ENCODE measurements at regions not wholly inside any gene's neighbourhood (a gene's known extent, or its start where the extent isn't known, plus 50 kb on each side); places are given as distances from the start of the nearest gene placed in this dataset.

DNA sequence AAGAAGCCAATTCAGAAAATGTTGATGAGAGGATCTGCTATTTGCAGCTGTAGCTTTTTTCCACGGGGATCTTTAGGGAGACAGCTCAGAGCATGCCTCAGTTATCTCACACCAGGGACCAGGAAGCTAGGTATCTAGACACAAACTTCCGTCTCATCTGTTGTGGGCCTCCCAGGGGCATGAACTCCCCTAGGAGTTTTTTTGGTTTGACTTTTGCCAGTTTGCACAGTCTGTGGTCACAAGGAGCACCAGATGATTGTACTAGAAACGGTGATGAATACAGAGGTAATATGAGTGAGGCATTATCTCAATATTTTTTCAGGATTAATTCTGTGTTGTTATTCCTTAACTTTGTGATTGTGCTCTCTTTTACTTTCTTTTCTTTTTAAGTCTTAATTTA, 533.2 kb upstream of the SEMA6A start:
- no peak for TF ChIP-seq CTCF (IDR thresholded peaks at IDR 0.05; ENCODE audit: poor library complexity, severe bottlenecking)
- TF ChIP-seq TAF1 (IDR thresholded peaks at IDR 0.05; ENCODE audit: low read depth), result no peak
